ENCODE measurements at regions not wholly inside any gene's neighbourhood (a gene's known extent, or its start where the extent isn't known, plus 50 kb on each side); places are given as distances from the start of the nearest gene placed in this dataset.

DNA sequence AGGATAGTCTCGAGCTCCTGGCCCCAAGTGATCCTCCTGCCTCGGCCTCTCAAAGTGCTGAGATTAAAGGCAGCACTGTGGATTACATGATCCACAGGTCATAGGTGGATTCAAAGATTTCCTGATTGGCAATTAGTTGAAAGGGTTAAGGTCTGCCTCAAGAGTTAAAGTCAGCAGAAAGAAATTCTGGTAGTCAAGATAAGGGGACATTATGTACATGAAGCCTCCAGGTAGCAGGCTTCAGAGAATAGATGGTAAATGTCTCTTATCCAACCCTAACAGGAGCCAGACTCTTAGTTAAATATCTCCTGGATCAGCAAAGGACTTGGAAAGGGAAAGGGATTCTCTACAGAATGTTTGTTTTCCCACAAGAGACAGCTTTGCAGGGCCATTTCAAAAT, 93.7 kb downstream of the SKIDA1 start:
- Histone ChIP-seq H2AFZ (ENCODE audit: control insufficient read depth, low read depth, low read length) (no peak overlapping the region), H4K20me1 (ENCODE audit: control insufficient read depth, insufficient read depth) (no peaks in the 10 kb centered on the region), H3K4me2 (ENCODE audit: control insufficient read depth, insufficient read depth) (no peak overlapping the region), H3K27me3 (replicated peaks in 1 of 2; ENCODE audit: control insufficient read depth in 2 of 2, insufficient read depth in 2 of 2, low read length in 1 of 2) (no peaks in the 10 kb centered on the region), H3K4me3 (no peak overlapping the region), H3K36me3 (ENCODE audit: control insufficient read depth in 2 of 2, insufficient read depth in 2 of 2, low read length in 1 of 2) (no peaks in the 10 kb centered on the region), H3K79me2 (ENCODE audit: control insufficient read depth, insufficient read depth, low read length) (no peaks in the 10 kb centered on the region), H3K4me1 (ENCODE audit: control insufficient read depth, insufficient read depth, low read length) (peaks cover 4% of the 10 kb centered on the region; the same call in 1 of the 2 replicates), H3K27ac (ENCODE audit: control insufficient read depth, insufficient read depth) (no peak overlapping the region), H3K9me3 (replicated peaks; ENCODE audit: control insufficient read depth, insufficient read depth, low read length) (peaks cover 6% of the 10 kb centered on the region; the same call in 2 of the 3 replicates), H3K9ac (ENCODE audit: control insufficient read depth, insufficient read depth, low read length) (no peak overlapping the region)
- WGBS (ENCODE audit: insufficient coverage, insufficient replicate concordance, low lambda C conversion rate, missing lambda C conversion rate) = 15% methylated on average over 2 of the region's 2 CpGs
- ChIA-PET RAD21 (ENCODE audit: unreplicated experiment) (no interaction called here), CTCF (no interaction called here), SMC1A (ENCODE audit: uncharacterized antibody, unreplicated experiment) (no interaction called here), POLR2A (interaction anchor here (0.6 kb wide), 1 partner anchor 145 kb away, joined by 8 read pairs; no protein-coding TSS in a partner anchor)
- FAIRE-seq = no peak
- DNase-seq (ENCODE audit: low read depth, low spot score) = no peak
- ATAC-seq = no peak
- in situ Hi-C loops (cut with MboI) (no loop called here), intact Hi-C loops (cut with micrococcal nuclease; ENCODE audit: unreplicated experiment) (no loop called here)
- TF ChIP-seq SMC3 (IDR thresholded peaks at IDR 0.05; ENCODE audit: borderline replicate concordance, low read length) (no peak), ZNF207 (IDR thresholded peaks at IDR 0.05; ENCODE audit: borderline replicate concordance) (no peak), EZH2 (IDR thresholded peaks at IDR 0.05; ENCODE audit: borderline replicate concordance, control insufficient read depth, low read depth, low read length) (no peak), YY1 (IDR thresholded peaks at IDR 0.05; ENCODE audit: low read depth, low read length) (no peak), ASH2L (IDR thresholded peaks at IDR 0.05; ENCODE audit: borderline replicate concordance, low read depth) (no peak), IRF4 (IDR thresholded peaks at IDR 0.05; ENCODE audit: low read depth, low read length) (no peak), KAT2A (conservative IDR thresholded peaks at IDR 0.05; ENCODE audit: control insufficient read depth, low read depth, low read length) (no peak), RUNX3 (IDR thresholded peaks at IDR 0.05; ENCODE audit: low read length) (no peak), SIN3A (IDR thresholded peaks at IDR 0.05; ENCODE audit: low read depth, low read length) (no peak), STAT3 (IDR thresholded peaks at IDR 0.05; ENCODE audit: low read depth, low read length) (no peak), TCF12 (IDR thresholded peaks at IDR 0.05; ENCODE audit: low read depth, low read length) (no peak), MYB (IDR thresholded peaks at IDR 0.05; ENCODE audit: borderline replicate concordance, low read depth, low read length) (no peak), WRNIP1 (IDR thresholded peaks at IDR 0.05; ENCODE audit: borderline replicate concordance, low read depth, low read length) (no peak), ETV6 (conservative IDR thresholded peaks at IDR 0.05 in 1 of 2, IDR thresholded peaks at IDR 0.05 in 1 of 2; ENCODE audit: borderline replicate concordance in 1 of 2, low read depth in 1 of 2) (no peak), EGR1 (IDR thresholded peaks at IDR 0.05; ENCODE audit: borderline replicate concordance in 1 of 2, low read depth in 2 of 2, low read length in 2 of 2) (no peak), YBX1 (IDR thresholded peaks at IDR 0.05) (no peak)
- TF ChIP-seq, protein P1, sequence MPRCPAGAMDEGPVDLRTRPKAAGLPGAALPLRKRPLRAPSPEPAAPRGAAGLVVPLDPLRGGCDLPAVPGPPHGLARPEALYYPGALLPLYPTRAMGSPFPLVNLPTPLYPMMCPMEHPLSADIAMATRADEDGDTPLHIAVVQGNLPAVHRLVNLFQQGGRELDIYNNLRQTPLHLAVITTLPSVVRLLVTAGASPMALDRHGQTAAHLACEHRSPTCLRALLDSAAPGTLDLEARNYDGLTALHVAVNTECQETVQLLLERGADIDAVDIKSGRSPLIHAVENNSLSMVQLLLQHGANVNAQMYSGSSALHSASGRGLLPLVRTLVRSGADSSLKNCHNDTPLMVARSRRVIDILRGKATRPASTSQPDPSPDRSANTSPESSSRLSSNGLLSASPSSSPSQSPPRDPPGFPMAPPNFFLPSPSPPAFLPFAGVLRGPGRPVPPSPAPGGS (IDR thresholded peaks at IDR 0.05; ENCODE audit: borderline replicate concordance, insufficient read depth, low read depth, low read length, poor library complexity, severe bottlenecking) = no peak
- TF ChIP-seq, protein P2, sequence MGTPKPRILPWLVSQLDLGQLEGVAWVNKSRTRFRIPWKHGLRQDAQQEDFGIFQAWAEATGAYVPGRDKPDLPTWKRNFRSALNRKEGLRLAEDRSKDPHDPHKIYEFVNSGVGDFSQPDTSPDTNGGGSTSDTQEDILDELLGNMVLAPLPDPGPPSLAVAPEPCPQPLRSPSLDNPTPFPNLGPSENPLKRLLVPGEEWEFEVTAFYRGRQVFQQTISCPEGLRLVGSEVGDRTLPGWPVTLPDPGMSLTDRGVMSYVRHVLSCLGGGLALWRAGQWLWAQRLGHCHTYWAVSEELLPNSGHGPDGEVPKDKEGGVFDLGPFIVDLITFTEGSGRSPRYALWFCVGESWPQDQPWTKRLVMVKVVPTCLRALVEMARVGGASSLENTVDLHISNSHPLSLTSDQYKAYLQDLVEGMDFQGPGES (IDR thresholded peaks at IDR 0.05) = no peak
- TF ChIP-seq, protein P3, sequence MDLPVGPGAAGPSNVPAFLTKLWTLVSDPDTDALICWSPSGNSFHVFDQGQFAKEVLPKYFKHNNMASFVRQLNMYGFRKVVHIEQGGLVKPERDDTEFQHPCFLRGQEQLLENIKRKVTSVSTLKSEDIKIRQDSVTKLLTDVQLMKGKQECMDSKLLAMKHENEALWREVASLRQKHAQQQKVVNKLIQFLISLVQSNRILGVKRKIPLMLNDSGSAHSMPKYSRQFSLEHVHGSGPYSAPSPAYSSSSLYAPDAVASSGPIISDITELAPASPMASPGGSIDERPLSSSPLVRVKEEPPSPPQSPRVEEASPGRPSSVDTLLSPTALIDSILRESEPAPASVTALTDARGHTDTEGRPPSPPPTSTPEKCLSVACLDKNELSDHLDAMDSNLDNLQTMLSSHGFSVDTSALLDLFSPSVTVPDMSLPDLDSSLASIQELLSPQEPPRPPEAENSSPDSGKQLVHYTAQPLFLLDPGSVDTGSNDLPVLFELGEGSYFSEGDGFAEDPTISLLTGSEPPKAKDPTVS (IDR thresholded peaks at IDR 0.05; ENCODE audit: low read depth, low read length) = no peak
- BruUV-seq (replicated peaks) = no TSS peak
